Endothelial cell (in vitro differentiated cells): ENCODE measurements at regions not wholly inside any gene's neighbourhood (a gene's known extent, or its start where the extent isn't known, plus 50 kb on each side); places are given as distances from the start of the nearest gene placed in this dataset.

Experiments used
- DNase-seq: peaks from one replicate; pipeline ENCODE4 v3.0.0; 2021; ENCODE audit warnings: low spot score
- H3K27ac Mint-ChIP-seq: one replicate; pipeline ENCODE4 v1.8.0; 2021; ENCODE audit warnings: mixed read lengths, inconsistent platforms; ENCODE audit not compliant: unreplicated experiment
- H3K27me3 Mint-ChIP-seq: one replicate; pipeline ENCODE4 v1.8.0; 2021; ENCODE audit warnings: mild to moderate bottlenecking, moderate library complexity, mixed read lengths, inconsistent platforms; ENCODE audit not compliant: unreplicated experiment
- H3K36me3 Mint-ChIP-seq: one replicate; pipeline ENCODE4 v1.8.0; 2021; ENCODE audit warnings: mild to moderate bottlenecking, low read depth, mixed read lengths, inconsistent platforms; ENCODE audit not compliant: unreplicated experiment
- H3K4me1 Mint-ChIP-seq: one replicate; pipeline ENCODE4 v1.8.0; 2021; ENCODE audit warnings: mild to moderate bottlenecking, mixed read lengths, inconsistent platforms; ENCODE audit not compliant: unreplicated experiment
- H3K4me3 Mint-ChIP-seq: one replicate; pipeline ENCODE4 v1.8.0; 2021; ENCODE audit warnings: mild to moderate bottlenecking, mixed read lengths, inconsistent platforms; ENCODE audit not compliant: unreplicated experiment
- H3K9me3 Mint-ChIP-seq: one replicate; pipeline ENCODE4 v1.8.0; 2021; ENCODE audit warnings: mixed read lengths, inconsistent platforms; ENCODE audit not compliant: unreplicated experiment
- TF ChIP-seq, protein P1 (sequence below): fragments of 200-600 bp; sonication (generic); IDR thresholded peaks from one replicate; pipeline ENCODE4 v1.5.0; 2021; ENCODE audit warnings: antibody characterized with exemption; ENCODE audit not compliant: unreplicated experiment

- no peak for DNase-seq
- TF ChIP-seq, protein P1, sequence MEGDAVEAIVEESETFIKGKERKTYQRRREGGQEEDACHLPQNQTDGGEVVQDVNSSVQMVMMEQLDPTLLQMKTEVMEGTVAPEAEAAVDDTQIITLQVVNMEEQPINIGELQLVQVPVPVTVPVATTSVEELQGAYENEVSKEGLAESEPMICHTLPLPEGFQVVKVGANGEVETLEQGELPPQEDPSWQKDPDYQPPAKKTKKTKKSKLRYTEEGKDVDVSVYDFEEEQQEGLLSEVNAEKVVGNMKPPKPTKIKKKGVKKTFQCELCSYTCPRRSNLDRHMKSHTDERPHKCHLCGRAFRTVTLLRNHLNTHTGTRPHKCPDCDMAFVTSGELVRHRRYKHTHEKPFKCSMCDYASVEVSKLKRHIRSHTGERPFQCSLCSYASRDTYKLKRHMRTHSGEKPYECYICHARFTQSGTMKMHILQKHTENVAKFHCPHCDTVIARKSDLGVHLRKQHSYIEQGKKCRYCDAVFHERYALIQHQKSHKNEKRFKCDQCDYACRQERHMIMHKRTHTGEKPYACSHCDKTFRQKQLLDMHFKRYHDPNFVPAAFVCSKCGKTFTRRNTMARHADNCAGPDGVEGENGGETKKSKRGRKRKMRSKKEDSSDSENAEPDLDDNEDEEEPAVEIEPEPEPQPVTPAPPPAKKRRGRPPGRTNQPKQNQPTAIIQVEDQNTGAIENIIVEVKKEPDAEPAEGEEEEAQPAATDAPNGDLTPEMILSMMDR, result no peak
- Mint-ChIP-seq H3K27me3 (no peaks in the 10 kb centered on the region), H3K4me1 (peaks cover 7% of the 10 kb centered on the region), H3K36me3 (no peaks in the 10 kb centered on the region), H3K4me3 (no peak overlapping the region), H3K27ac (peak overlapping the region; percentile 7), H3K9me3 (no peaks in the 10 kb centered on the region)
These were observed 258.2 kb upstream of the FN1 start for GRCh38 chr2:215693999-215694580.

GRCh38 chr2:215693193-215693998, 257.5 kb upstream of the FN1 start:
- TF ChIP-seq, protein P1, result no peak
- no peak overlapping the region for H3K27ac Mint-ChIP-seq
- peaks cover 7% of the 10 kb centered on the region for H3K4me1 Mint-ChIP-seq

GRCh38 chr2:215692387-215693079, 256.7 kb upstream of the FN1 start:
- Mint-ChIP-seq H3K9me3 (no peaks in the 10 kb centered on the region), H3K4me3 (no peak overlapping the region), H3K36me3 (no peaks in the 10 kb centered on the region), H3K27ac (no peak overlapping the region), H3K4me1 (peaks cover 7% of the 10 kb centered on the region), H3K27me3 (no peaks in the 10 kb centered on the region)
- TF ChIP-seq, protein P1, result no peak
- no peak for DNase-seq

More at GRCh38 chr2:215693193-215693998, 257.5 kb upstream of the FN1 start:
- DNase-seq, result no peak
- Mint-ChIP-seq H3K36me3 (no peaks in the 10 kb centered on the region), H3K4me3 (no peak overlapping the region), H3K9me3 (no peaks in the 10 kb centered on the region), H3K27me3 (no peaks in the 10 kb centered on the region)

DNA sequence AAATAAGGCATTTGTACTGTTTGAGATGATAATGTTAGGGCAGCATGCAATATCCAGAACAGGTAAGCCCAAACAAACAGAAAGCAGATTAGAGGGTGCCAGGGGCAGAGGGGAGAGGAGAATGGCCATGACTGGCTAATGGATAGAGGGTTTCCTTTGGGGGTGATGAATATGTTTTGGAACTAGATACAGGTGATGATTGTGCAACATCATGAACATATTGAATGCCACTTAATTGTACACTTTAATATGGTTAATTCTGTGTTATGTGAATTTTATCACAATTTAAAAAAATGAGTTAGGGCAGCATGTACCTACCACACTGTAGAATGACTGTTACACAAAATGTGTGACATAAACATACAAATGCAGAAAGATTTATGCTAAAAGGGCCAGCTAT, 255.5 kb upstream of the FN1 start:
- TF ChIP-seq, protein P1, result no peak
- no peaks in the 10 kb centered on the region for H3K9me3 Mint-ChIP-seq

More for the DNA sequence above, 255.5 kb upstream of the FN1 start:
- Mint-ChIP-seq H3K4me1 (peaks cover 10% of the 10 kb centered on the region), H3K27me3 (no peaks in the 10 kb centered on the region), H3K4me3 (no peak overlapping the region), H3K36me3 (no peaks in the 10 kb centered on the region), H3K27ac (no peak overlapping the region)
- no peak for DNase-seq
